Stomach (tissue), 4 donors: ENCODE measurements at regions not wholly inside any gene's neighbourhood (a gene's known extent, or its start where the extent isn't known, plus 50 kb on each side); places are given as distances from the start of the nearest gene placed in this dataset.

Experiments used
- CTCF ChIP-seq, 7 experiments: fragments of 450-650 bp in 4 of 7; fragments of 200-600 bp in 3 of 7; sonication (generic) in 3 of 7; IDR thresholded peaks; one replicate each; pipeline ENCODE4 v1.5.1; 2016 to 2019; ENCODE audit warnings: antibody characterized with exemption in 7 of 7, control low read depth in 2 of 7, mild to moderate bottlenecking in 1 of 7
- POLR2A ChIP-seq, 4 donors: fragments of 450-650 bp; IDR thresholded peaks; one replicate each; pipeline ENCODE4 v1.6.1; 2016; ENCODE audit warnings: antibody characterized with exemption in 4 of 4, control low read depth in 2 of 4, mild to moderate bottlenecking in 1 of 4, moderate library complexity in 1 of 4
- POLR2AphosphoS5 ChIP-seq, 3 donors: sonication (generic); formaldehyde crosslinking; IDR thresholded peaks; one replicate each; pipeline ENCODE4 v1.6.1; 2016; ENCODE audit warnings: antibody characterized with exemption in 3 of 3

DNA sequence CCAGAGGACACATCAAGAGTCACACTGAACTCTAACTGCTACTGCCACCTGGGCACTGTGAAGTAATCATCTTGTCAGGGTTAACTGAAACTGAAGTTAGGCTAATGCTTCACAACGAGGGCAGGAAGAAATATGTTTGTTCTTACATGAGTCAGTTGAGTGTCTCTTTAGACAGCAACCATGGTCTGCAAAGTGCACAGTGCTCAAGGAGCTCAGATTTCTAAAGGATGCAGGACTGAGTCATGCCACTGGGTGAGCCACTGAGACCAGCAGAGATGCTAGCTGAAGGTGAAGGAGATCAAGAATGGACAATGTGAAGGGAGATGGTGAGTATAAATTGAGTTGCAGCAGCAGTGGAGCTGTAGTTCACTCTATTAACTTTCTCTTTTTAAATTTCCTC lies 76.0 kb upstream of the CTTNBP2 start:
- TF ChIP-seq CTCF (IDR thresholded peaks at IDR 0.05) (no peak), POLR2A (IDR thresholded peaks at IDR 0.05) (no peak), POLR2AphosphoS5 (IDR thresholded peaks at IDR 0.05) (no peak)
